ENCODE measurements at regions not wholly inside any gene's neighbourhood (a gene's known extent, or its start where the extent isn't known, plus 50 kb on each side); places are given as distances from the start of the nearest gene placed in this dataset.

DNA sequence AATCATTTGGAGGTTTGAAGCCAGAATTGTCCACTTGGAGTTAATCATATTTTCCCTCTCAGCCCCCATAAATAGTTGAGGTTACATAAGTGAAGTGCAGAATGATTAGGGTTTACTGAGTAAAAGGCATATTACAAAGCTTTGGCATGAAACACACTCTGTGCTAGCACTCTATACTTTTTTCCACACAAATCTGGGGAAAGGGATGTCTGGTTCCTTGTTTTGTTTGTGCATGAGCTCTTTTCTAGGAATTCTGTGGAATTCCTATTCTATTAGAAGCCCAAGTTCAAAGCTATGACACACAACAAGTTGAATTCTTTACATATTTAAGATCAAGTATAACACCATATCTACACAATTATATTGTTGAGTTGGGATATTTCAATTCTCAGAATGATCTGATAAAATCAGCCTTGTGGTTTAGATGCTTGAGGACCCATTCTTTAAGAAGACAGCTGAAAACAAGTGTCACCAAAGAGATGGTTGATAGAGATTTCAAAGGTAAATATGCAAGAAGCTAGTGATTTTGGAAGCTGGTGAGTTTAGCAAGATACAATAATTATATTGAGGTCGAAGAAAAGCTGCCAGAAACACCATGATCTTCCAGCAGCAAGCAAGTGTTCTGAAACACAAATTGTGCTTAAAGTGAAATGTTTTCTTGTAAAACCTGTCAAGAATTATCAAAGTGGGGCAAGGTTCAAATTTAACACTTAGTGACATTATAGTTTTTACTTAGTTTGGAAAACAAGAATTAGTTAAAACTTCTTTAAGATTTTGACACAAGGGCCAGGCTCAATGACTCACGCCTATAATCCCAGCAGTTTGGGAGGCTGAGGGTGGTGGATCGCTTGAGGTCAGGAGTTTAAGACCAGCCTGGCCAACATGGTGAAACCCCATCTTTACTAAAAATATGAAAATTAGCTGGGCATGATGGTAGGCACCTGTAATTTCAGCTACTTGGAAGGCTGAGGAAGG lies 122.6 kb downstream of the INHBA start:
- TF ChIP-seq POLR2AphosphoS5 (IDR thresholded peaks at IDR 0.05; ENCODE audit: low read depth, low read length) (no peak), POLR2A (IDR thresholded peaks at IDR 0.05; ENCODE audit: low read depth, low read length) (no peak), TAF1 (IDR thresholded peaks at IDR 0.05; ENCODE audit: borderline replicate concordance, low read depth, low read length) (no peak)
